ENCODE measurements at regions not wholly inside any gene's neighbourhood (a gene's known extent, or its start where the extent isn't known, plus 50 kb on each side); places are given as distances from the start of the nearest gene placed in this dataset.

GRCh38 chr3:72580246-72580756, 267.9 kb downstream of the SHQ1 start:
- Histone ChIP-seq H3K9me1 (replicated peaks; ENCODE audit: control insufficient read depth, extremely low read depth, insufficient read depth, low read length) (no peaks in the 10 kb centered on the region), H3K4me3 (replicated peaks in 1 of 3; ENCODE audit: insufficient read depth in 1 of 3, low read depth in 1 of 3, low read length in 3 of 3) (no peak overlapping the region), H3K4me1 (ENCODE audit: control insufficient read depth, extremely low read depth, insufficient read depth, low read length) (no peaks in the 10 kb centered on the region), H3K79me2 (ENCODE audit: control insufficient read depth, insufficient read depth, low read length) (no peaks in the 10 kb centered on the region), H2AFZ (ENCODE audit: low read depth, low read length) (no peak overlapping the region), H3K27ac (ENCODE audit: insufficient read depth, low read depth, low read length) (no peak overlapping the region), H3K27me3 (ENCODE audit: control insufficient read depth in 2 of 2, insufficient read depth in 2 of 2, low read length in 2 of 2) (peaks cover 0 to 2% of the 10 kb centered on the region in 2 experiments), H3K9me3 (replicated peaks; ENCODE audit: control insufficient read depth, insufficient read depth, low read length) (no peaks in the 10 kb centered on the region), H4K20me1 (replicated peaks; ENCODE audit: control insufficient read depth, extremely low read depth, insufficient read depth, low read length) (no peaks in the 10 kb centered on the region), H3K36me3 (ENCODE audit: control insufficient read depth in 2 of 2, extremely low read depth in 1 of 2, insufficient read depth in 2 of 2, low read length in 2 of 2) (no peaks in the 10 kb centered on the region), H3K4me2 (ENCODE audit: insufficient read depth, low read length) (no peak overlapping the region), H3K9ac (replicated peaks; ENCODE audit: extremely low read depth, insufficient read depth, low read length) (no peak overlapping the region)
- no TSS peak for BruUV-seq (replicated peaks)
- DNase-seq (ENCODE audit: low read depth, low spot score): no peak
- ChIA-PET CTCF (interaction anchor here (1.3 to 2.2 kb wide), 2 partner anchors 11 to 13 kb away, joined by 3 to 6 read pairs; no protein-coding TSS in a partner anchor), POLR2A (no interaction called here)
- TF ChIP-seq POLR2A (IDR thresholded peaks at IDR 0.05; ENCODE audit: low read depth, low read length): no peak
- no peak for TF ChIP-seq CTCF (IDR thresholded peaks at IDR 0.05; ENCODE audit: extremely low read depth in 1 of 2, insufficient read depth in 1 of 2, low read depth in 1 of 2, low read length in 2 of 2)
- FAIRE-seq: no peak
- dilution Hi-C loops (cut with MboI; ENCODE audit: extremely low pct_ligation_motif_present, low sequenced_read_pairs) (no loop called here), intact Hi-C loops (cut with micrococcal nuclease) (no loop called here)

GRCh38 chr3:72579581-72580245, 268.5 kb downstream of the SHQ1 start:
- no peak overlapping the region for H3K4me2 ChIP-seq (ENCODE audit: insufficient read depth, low read length)
- FAIRE-seq: no peak
- ChIA-PET POLR2A (no interaction called here), CTCF (interaction anchor here (1.3 to 2.2 kb wide), 2 partner anchors 11 to 12 kb away, joined by 3 to 6 read pairs; no protein-coding TSS in a partner anchor)
- DNase-seq (ENCODE audit: low read depth, low spot score): no peak
- H3K9ac ChIP-seq (replicated peaks; ENCODE audit: extremely low read depth, insufficient read depth, low read length): no peak overlapping the region
- H3K9me3 ChIP-seq (replicated peaks; ENCODE audit: control insufficient read depth, insufficient read depth, low read length): no peaks in the 10 kb centered on the region
- H4K20me1 ChIP-seq (replicated peaks; ENCODE audit: control insufficient read depth, extremely low read depth, insufficient read depth, low read length): no peaks in the 10 kb centered on the region
- intact Hi-C loops (cut with micrococcal nuclease) (no loop called here), dilution Hi-C loops (cut with MboI; ENCODE audit: extremely low pct_ligation_motif_present, low sequenced_read_pairs) (no loop called here)
- BruUV-seq (replicated peaks): no TSS peak
- H3K27me3 ChIP-seq (ENCODE audit: control insufficient read depth in 2 of 2, insufficient read depth in 2 of 2, low read length in 2 of 2): peaks cover 0 to 2% of the 10 kb centered on the region in 2 experiments
- H3K27ac ChIP-seq (ENCODE audit: insufficient read depth, low read depth, low read length): no peak overlapping the region
- TF ChIP-seq GATA2 (IDR thresholded peaks at IDR 0.05; ENCODE audit: insufficient read depth, insufficient read length, low read depth, low read length) (no peak), JUN (IDR thresholded peaks at IDR 0.05; ENCODE audit: borderline replicate concordance, insufficient read depth, insufficient read length, low read depth) (no peak), EZH2 (IDR thresholded peaks at IDR 0.05; ENCODE audit: borderline replicate concordance, low read depth, low read length, severe bottlenecking) (no peak), MYC (IDR thresholded peaks at IDR 0.05; ENCODE audit: low read depth, low read length) (no peak)
- no peak overlapping the region for H2AFZ ChIP-seq (ENCODE audit: low read depth, low read length)
- H3K79me2 ChIP-seq (ENCODE audit: control insufficient read depth, insufficient read depth, low read length): no peaks in the 10 kb centered on the region
- H3K4me3 ChIP-seq (replicated peaks in 1 of 3; ENCODE audit: insufficient read depth in 1 of 3, low read depth in 1 of 3, low read length in 3 of 3): no peak overlapping the region
- no peaks in the 10 kb centered on the region for H3K4me1 ChIP-seq (ENCODE audit: control insufficient read depth, extremely low read depth, insufficient read depth, low read length)
- H3K9me1 ChIP-seq (replicated peaks; ENCODE audit: control insufficient read depth, extremely low read depth, insufficient read depth, low read length): no peaks in the 10 kb centered on the region
- no peaks in the 10 kb centered on the region for H3K36me3 ChIP-seq (ENCODE audit: control insufficient read depth in 2 of 2, extremely low read depth in 1 of 2, insufficient read depth in 2 of 2, low read length in 2 of 2)

All from endothelial cell of umbilical vein (primary cell).